Inflammatory macrophage (primary cell): ENCODE measurements at regions not wholly inside any gene's neighbourhood (a gene's known extent, or its start where the extent isn't known, plus 50 kb on each side); places are given as distances from the start of the nearest gene placed in this dataset.
"Not testable (repeated sequence)": the region's sequence is repeated elsewhere in the genome, so short reads cannot be mapped to it uniquely, and the experiment has no call there.

ENCODE experiments used
- DNase-seq, 2 donors: peaks; one replicate each; pipeline ENCODE4 v3.0.0-alpha.2; 2020 to 2022

- DNase-seq: no peak
Observed at GRCh38 chr11:37372667-37373066, 774.6 kb upstream of the RAG2 start.

DNA sequence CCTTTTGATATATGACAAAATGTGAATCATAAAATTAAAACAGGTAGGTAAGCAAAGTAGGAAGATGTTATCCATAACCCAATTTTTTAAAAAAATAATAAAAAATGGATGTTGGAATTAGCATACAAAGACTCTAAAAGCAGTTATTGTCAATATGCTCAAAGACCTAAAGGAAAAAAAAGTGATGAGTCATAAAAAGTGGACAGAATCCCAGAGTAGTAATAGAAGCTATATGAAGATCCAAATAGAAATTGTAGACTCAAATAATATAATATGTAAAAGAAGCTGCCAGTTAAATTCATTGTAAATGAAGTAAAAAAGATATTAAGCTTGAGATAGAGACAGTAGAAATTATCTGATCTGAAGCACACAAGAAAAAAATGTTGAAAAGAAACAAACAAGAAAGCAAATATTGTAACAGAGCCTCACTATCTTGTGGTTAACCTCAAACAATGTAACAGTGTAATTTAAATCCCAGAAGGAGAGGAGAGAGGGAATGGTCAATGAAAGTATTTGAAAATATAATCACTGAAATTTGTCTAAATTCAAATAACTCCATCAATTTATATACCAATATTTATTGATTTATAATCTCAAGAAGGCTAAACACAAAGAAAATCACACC, 773.4 kb upstream of the RAG2 start:
- DNase-seq: no peak

- DNase-seq: no peak
Observed at GRCh38 chr11:37370817-37371216, 772.8 kb upstream of the RAG2 start.

- DNase-seq: no peak
Observed at GRCh38 chr11:37364246-37364839, 766.3 kb upstream of the RAG2 start.

DNA sequence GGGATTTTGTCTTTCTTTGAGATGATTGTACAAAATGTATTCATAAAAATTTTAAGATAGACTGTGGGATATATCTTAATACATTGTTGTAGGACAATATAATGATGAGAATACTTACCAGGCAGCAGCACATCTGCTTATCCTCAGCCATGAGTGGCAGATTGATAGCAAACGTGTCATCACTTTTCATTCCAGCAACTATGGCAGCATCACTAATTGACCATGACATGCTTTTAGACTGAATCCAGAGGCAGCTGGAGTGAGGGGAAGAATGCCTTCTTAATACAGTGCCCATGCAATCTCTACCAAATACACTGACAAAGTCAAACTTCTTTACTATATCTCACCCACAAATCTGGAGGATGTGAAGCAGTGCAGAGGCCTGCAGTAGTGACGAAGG, 755.2 kb upstream of the RAG2 start:
- no peak for DNase-seq

DNA sequence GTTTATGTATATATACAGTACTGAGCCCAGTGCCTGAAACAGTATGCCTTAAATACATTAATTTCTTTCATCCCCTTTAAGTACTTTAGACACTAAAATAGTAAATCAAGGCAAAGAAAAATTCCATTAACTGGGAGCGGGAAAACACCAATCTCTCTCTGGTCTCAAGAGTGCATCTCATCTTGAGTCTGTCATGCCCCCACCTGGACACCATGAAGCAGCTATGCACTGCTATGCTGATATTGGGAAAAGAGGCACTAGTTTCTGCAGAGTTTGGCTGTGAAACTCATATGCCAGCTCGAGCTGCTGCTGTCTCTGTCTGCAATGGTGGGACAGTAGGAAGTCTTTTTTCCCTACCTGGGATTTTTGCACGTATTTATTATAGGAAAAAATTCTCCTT, 754.4 kb upstream of the RAG2 start:
- no peak for DNase-seq

DNA sequence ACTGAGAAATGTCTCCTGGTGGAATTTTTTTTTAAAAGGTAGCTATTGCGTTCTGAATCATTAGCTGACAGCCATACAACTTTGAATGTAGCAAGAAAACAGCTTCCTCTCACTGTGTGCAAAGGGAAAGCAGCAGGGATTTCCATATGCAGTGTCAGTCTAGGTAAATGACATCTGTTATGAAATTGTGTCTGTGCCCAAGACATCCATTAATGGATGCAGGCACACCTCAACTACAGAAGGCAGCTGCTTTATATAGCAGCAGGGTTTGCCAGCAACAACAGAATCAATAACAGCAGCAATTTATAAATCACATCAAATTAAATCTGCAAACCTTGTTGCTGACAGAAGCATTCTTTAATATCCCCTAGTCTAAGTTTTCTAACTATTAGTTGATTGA, 745.3 kb upstream of the RAG2 start:
- DNase-seq: no peak

GRCh38 chr11:37336401-37336800, 738.4 kb upstream of the RAG2 start:
- DNase-seq: no peak

GRCh38 chr11:37333345-37333744, 735.3 kb upstream of the RAG2 start:
- no peak for DNase-seq

- no peak for DNase-seq
Observed at GRCh38 chr11:37323843-37324242, 725.8 kb upstream of the RAG2 start.

DNA sequence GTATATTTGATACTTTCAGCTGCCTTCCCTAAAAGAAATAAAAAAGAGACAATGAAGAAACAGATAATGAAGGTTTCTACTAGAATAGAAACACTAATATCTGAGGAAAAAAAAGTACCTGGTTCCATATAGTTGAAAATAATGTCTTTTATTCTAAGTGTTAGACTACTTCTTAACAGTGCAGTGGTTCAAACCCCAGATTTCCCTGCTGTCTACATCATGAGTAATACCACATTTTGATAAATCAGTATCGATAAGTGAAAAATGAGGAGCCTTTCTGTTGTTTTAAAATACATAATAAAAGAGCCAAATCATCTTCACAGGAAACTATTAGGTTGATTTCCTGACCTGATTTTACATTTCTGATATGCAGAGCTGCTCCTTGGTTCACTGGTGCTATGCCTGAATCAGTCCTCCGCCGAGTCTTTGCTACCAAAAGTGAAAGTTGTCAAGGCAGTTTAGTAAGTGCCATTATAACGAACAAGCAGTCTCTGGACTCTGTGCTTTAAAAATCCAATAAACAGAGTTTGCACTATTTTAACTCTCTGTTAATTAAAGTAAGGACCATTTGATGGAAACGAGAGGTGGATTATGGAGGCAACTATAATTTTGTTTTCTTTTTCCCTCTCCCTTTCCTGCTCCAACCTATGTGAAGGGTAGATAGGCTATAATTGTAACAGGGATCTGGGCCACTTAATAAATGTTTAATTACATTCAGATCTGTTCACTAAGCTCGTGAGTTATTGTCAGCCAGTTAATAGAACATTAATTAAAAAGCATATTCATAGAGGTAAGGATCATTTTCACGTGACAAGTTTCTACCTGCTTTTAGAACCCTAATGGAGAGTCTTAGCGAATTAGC, 724.5 kb upstream of the RAG2 start:
- no peak for DNase-seq

DNA sequence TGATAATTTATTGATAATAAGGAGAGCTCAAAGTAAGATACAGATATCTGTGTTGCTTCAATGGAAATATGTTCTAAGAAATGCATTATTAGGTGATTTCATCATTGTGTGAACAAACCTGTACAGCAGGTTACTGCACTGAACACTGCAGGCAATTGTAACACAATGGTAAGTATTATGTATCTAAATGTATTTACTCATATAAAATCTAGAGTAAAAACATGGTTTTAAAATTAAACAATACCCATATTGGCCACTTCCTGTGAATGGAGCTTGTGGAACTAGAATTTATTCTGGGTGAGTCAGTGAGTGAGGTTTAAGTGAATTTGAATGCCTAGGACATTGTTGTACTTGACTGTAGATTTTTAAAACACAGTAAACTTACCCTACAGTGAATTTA, 722.9 kb upstream of the RAG2 start:
- no peak for DNase-seq

DNA sequence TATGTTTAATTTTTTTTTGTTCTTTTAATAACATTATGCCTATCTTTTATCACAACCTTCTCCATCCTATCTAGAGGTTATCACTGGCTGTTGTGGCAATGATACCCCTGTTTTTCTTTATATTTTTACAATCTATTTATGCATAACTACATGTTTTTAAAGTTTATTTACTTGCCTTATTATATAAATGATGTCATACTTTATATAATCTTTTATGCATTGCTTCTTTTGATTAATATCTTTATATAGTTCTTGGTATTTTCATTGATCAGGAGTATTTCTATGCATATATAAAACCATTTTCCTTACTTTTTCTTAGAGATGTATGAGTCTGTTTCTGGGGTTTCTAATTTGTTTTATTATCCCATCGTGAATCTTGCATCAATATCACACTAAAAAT, 719.8 kb upstream of the RAG2 start:
- DNase-seq: no peak

DNA sequence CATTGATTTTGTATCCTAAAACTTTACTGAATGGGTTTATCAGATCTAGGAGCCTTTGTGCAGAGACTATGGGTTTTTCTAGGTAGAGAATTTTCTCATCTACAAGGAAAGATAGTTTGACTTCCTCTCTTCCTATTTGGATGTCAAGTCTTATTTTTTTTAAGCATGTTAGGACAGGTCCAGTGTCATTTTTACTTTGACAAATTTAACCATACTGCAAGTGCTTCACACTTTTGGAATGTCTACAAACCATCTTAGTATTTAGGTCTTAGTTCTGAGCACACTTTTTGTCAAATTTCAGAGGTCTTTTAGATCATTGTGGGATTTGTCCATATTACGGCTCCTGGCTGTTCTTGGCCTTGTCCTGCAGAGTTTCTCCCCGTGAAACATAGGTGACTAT, 715.2 kb upstream of the RAG2 start:
- DNase-seq: no peak

- DNase-seq: no peak
Observed at GRCh38 chr11:37306563-37306962, 708.5 kb upstream of the RAG2 start.

- DNase-seq: not testable (repeated sequence)
Observed at GRCh38 chr11:37301405-37301804, 703.4 kb upstream of the RAG2 start.

DNA sequence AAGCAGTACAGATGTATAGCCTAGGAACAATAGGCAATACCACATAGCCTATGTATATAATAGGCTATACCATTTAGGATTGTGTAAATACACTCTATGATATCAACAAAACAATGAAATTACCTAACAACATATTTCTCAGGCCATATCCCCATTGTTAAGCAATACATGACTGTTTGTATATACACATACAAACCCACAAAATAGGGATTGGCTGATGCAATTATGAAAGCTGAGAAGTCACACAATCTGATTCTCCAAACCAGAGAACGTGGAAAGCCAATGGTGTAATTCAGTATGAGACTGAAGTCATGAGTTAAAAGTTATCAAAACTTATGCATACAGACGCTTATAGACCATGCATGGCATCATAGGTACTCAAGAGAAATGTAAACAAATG, 700.1 kb upstream of the RAG2 start:
- no peak for DNase-seq

DNA sequence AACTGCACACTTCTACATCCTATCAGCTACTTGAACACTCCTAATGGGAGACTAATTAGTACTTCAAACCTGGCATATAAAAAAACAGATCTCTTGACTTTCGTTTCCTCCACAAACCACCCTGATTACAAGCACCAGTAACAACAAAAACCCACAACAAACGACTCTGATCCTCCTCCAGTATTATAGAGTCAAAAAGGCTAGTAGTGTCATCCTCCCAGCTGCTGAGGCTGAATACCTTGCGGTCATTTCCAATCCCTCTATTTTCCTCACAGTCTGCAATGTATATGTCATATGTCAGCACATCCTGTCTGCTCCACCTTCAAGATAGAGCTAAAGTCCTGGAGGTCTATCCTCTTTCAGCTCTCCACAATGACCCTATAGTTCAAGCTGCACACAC, 688.9 kb upstream of the RAG2 start:
- no peak for DNase-seq

- DNase-seq: no peak
Observed at GRCh38 chr11:37282367-37282766, 684.3 kb upstream of the RAG2 start.

DNA sequence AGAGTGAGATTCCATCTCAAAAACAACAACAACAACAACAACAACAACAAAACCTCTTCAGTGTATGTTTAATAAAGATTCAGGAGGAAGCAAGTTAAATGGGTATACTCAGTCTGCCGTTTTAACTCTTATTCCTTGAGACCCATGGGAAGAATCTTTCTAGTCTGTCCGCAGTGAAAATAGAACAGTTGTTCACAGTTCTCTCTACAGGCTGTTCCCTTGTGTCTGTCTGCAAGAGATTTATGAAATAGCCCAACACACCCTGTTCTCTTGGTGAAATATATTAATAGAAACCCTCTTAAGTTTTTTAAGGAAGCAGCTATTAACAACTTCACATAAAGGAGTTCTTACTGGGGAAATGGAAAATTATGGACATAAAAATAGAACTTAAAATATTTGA, 682.2 kb upstream of the RAG2 start:
- DNase-seq: no peak

DNA sequence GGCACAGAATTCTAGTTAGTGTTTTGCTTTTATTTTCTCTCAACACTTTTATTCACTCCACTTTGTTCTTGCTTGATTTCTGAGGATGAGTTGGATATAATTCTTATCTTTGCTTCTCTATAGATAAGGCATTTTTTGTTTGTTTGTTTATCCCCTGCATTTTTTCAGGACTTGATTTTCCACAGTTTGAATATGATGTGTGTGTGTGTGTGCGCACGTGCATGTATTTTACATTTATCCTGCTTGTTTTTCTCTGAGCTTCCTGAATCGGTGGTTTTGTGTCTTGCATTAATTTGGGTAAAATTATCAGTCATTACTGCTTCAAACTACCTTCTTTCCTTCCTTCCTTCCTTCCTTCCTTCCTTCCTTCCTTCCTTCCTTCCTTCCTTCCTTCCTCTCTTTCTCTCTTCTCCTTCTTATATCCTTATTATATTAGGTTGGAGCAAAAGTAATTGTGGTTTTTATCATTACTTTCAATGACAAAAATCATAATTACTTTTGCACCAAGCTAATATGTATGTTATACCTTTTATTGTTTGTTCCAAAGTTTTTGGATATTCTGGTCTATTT, 679.9 kb upstream of the RAG2 start:
- no peak for DNase-seq

- no peak for DNase-seq
Observed at GRCh38 chr11:37264783-37265182, 666.7 kb upstream of the RAG2 start.

- DNase-seq: no peak
Observed at GRCh38 chr11:37264060-37264459, 666.0 kb upstream of the RAG2 start.

- DNase-seq: not testable (repeated sequence)
Observed at GRCh38 chr11:37263467-37263866, 665.4 kb upstream of the RAG2 start.
